ENCODE measurements at regions not wholly inside any gene's neighbourhood (a gene's known extent, or its start where the extent isn't known, plus 50 kb on each side); places are given as distances from the start of the nearest gene placed in this dataset.

- TF ChIP-seq BHLHE40 (IDR thresholded peaks at IDR 0.05; ENCODE audit: borderline replicate concordance) (no peak), LEF1 (IDR thresholded peaks at IDR 0.05; ENCODE audit: borderline replicate concordance) (no peak), SP1 (IDR thresholded peaks at IDR 0.05) (no peak), HDGF (IDR thresholded peaks at IDR 0.05; ENCODE audit: borderline replicate concordance) (no peak), ZNF384 (IDR thresholded peaks at IDR 0.05) (no peak), FOXA1 (IDR thresholded peaks at IDR 0.05) (no peak), NFRKB (IDR thresholded peaks at IDR 0.05) (no peak), FOXK2 (IDR thresholded peaks at IDR 0.05) (no peak), FOXM1 (IDR thresholded peaks at IDR 0.05; ENCODE audit: borderline replicate concordance) (no peak), ELF4 (IDR thresholded peaks at IDR 0.05) (no peak)
Observed at GRCh38 chrX:115462406-115462805, 98.6 kb upstream of the PLS3 start.
